NB4 (cell line): ENCODE measurements at regions not wholly inside any gene's neighbourhood (a gene's known extent, or its start where the extent isn't known, plus 50 kb on each side); places are given as distances from the start of the nearest gene placed in this dataset.
"Not testable (repeated sequence)": the region's sequence is repeated elsewhere in the genome, so short reads cannot be mapped to it uniquely, and the experiment has no call there.

Experiments
- CTCF ChIP-seq: IDR thresholded peaks from one replicate; pipeline ENCODE4 v1.5.1; 2012; ENCODE audit warnings: low read depth, low read length
- POLR2A ChIP-seq: IDR thresholded peaks from 2 replicates; pipeline ENCODE4 v1.6.1; 2011; ENCODE audit warnings: mild to moderate bottlenecking; ENCODE audit not compliant: insufficient read length; ENCODE audit errors: extremely low read depth

GRCh38 chr7:63567636-63568035, 431.0 kb upstream of the ZNF722 start:
- TF ChIP-seq CTCF, POLR2A: not testable (repeated sequence)
